ENCODE measurements at regions not wholly inside any gene's neighbourhood (a gene's known extent, or its start where the extent isn't known, plus 50 kb on each side); places are given as distances from the start of the nearest gene placed in this dataset.

GRCh38 chr12:47305464-47305863, 225.7 kb upstream of the AMIGO2 start:
- Mint-ChIP-seq H3K4me3 (peak overlapping the region in 1 of 5 donors; percentile 22), H3K4me1 (peaks cover 18 to 19% of the 10 kb centered on the region in 2 donors), H3K27me3 (ENCODE audit: low read depth in 3 of 3) (peaks cover 0 to 7% (median 2%) of the 10 kb centered on the region in 3 donors), H3K27ac (peak overlapping the region in 1 of 6 donors; percentile 76), H3K9me3 (peaks cover 0 to 2% (median 0%) of the 10 kb centered on the region in 6 donors), H3K36me3 (no peaks in the 10 kb centered on the region)
- DNase-seq: no peak

- H3K27me3 Mint-ChIP-seq (ENCODE audit: low read depth in 3 of 3): peaks cover 0 to 7% (median 2%) of the 10 kb centered on the region in 3 donors
- H3K9me3 Mint-ChIP-seq: peaks cover 0 to 2% (median 0%) of the 10 kb centered on the region in 6 donors
- no peaks in the 10 kb centered on the region for H3K36me3 Mint-ChIP-seq
- peak overlapping the region in 1 of 6 donors; percentile 11 for H3K27ac Mint-ChIP-seq
- peaks cover 22 to 23% of the 10 kb centered on the region in 2 donors for H3K4me1 Mint-ChIP-seq
- H3K4me3 Mint-ChIP-seq: no peak overlapping the region
- DNase-seq: no peak
Observed at GRCh38 chr12:47303995-47304560, 224.3 kb upstream of the AMIGO2 start.

- Mint-ChIP-seq H3K9me3 (no peaks in the 10 kb centered on the region), H3K27me3 (ENCODE audit: low read depth in 3 of 3) (peaks cover 0 to 7% (median 2%) of the 10 kb centered on the region in 3 donors), H3K4me3 (no peak overlapping the region), H3K4me1 (peaks cover 30% of the 10 kb centered on the region in 2 donors), H3K36me3 (no peaks in the 10 kb centered on the region), H3K27ac (no peak overlapping the region)
- DNase-seq: no peak
Observed at GRCh38 chr12:47303207-47303606, 223.4 kb upstream of the AMIGO2 start.

- peaks cover 28 to 30% of the 10 kb centered on the region in 2 donors for H3K4me1 Mint-ChIP-seq
Observed at GRCh38 chr12:47302111-47302671, 222.4 kb upstream of the AMIGO2 start.

DNA sequence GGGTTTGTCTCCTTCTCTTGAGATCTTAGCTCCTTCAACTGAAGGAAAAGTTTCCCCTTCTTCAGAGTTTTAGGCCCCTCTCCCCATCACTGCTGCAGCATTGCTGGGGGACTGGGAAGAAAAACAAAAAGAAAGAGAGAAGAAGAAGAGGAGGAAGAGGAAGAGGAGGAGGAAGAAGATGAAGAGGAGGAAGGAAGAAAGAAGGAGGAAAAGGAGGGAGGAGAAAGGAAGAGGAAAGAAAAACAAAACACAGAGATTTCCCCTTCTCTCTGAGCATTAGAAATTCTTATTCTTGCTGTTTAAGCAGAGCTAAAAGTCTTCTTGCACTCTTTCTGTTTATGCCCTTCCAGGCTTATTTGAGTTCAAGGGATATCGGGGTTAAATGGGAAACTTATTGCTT, 219.8 kb upstream of the AMIGO2 start:
- Mint-ChIP-seq H3K4me1 (peaks cover 22 to 25% of the 10 kb centered on the region in 2 donors), H3K27ac (peak overlapping the region in 2 of 6 donors; percentile 26 to 68), H3K9me3 (no peaks in the 10 kb centered on the region), H3K36me3 (peaks cover 0 to 3% (median 0%) of the 10 kb centered on the region in 3 donors), H3K4me3 (no peak overlapping the region), H3K27me3 (ENCODE audit: low read depth in 3 of 3) (peaks cover 0 to 3% (median 0%) of the 10 kb centered on the region in 3 donors)
- no peak for DNase-seq

More at GRCh38 chr12:47302111-47302671, 222.4 kb upstream of the AMIGO2 start:
- peak overlapping the region in 1 of 6 donors; percentile 20 for H3K27ac Mint-ChIP-seq
- no peak for DNase-seq
- H3K4me3 Mint-ChIP-seq: no peak overlapping the region
- H3K27me3 Mint-ChIP-seq (ENCODE audit: low read depth in 3 of 3): peaks cover 0 to 4% (median 0%) of the 10 kb centered on the region in 3 donors
- no peaks in the 10 kb centered on the region for H3K9me3 Mint-ChIP-seq
- H3K36me3 Mint-ChIP-seq: peaks cover 0 to 3% (median 0%) of the 10 kb centered on the region in 3 donors

DNA sequence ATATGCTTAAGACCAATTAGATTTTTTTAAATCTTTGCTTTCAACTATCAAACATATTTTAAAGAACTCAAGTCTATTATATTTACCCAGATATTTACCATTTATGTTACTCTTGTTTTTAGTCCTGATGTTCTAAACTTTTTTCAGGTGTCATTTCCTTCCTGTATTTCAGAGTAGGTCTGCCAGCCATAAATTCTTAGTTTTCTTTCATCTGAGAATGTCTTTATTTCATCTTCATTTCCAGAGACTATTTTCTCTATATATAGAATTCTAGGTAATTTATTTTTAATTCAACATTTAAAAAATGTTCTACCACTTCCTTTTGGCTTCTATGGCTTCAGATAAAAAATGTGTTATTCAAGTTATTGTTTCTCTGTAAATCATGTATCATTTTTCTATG, 218.2 kb upstream of the AMIGO2 start:
- Mint-ChIP-seq H3K27me3 (ENCODE audit: low read depth in 3 of 3) (peaks cover 0 to 3% (median 0%) of the 10 kb centered on the region in 3 donors), H3K36me3 (peaks cover 0 to 3% (median 0%) of the 10 kb centered on the region in 3 donors), H3K27ac (peak overlapping the region in 4 of 6 donors; percentile 27 to 77 (median 57)), H3K9me3 (no peaks in the 10 kb centered on the region), H3K4me1 (peaks cover 22 to 25% of the 10 kb centered on the region in 2 donors), H3K4me3 (peak overlapping the region; percentile 14 to 56 (median 49))
- no peak for DNase-seq

- peaks cover 0 to 3% (median 0%) of the 10 kb centered on the region in 3 donors for H3K36me3 Mint-ChIP-seq
- no peaks in the 10 kb centered on the region for H3K9me3 Mint-ChIP-seq
- no peak for DNase-seq
- H3K27me3 Mint-ChIP-seq (ENCODE audit: low read depth in 3 of 3): peaks cover 0 to 3% (median 0%) of the 10 kb centered on the region in 3 donors
- peaks cover 22 to 25% of the 10 kb centered on the region in 2 donors for H3K4me1 Mint-ChIP-seq
- no peak overlapping the region for H3K27ac Mint-ChIP-seq
- no peak overlapping the region for H3K4me3 Mint-ChIP-seq
Observed at GRCh38 chr12:47296828-47297227, 217.1 kb upstream of the AMIGO2 start.

DNA sequence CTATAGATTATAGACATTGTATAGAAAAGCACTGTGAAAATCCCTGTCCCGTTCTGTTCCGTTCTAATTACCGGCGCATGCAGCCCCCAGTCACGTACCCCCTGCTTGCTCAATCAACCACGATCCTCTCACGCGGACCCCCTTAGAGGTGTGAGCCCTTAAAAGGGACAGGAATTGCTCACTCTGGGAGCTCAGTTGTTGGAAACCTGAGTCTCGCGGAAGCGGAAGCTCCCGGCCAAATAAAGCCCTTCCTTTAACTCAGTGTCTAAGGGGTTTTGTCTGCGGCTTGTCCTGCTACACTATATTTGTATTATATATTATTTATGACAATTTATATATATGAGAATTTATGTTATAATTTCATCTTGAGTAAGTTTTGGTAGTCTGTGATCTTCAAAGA, 213.6 kb upstream of the AMIGO2 start:
- Mint-ChIP-seq H3K36me3 (peaks cover 0 to 3% (median 0%) of the 10 kb centered on the region in 3 donors), H3K27ac (no peak overlapping the region), H3K27me3 (ENCODE audit: low read depth in 3 of 3) (no peaks in the 10 kb centered on the region), H3K4me3 (no peak overlapping the region), H3K9me3 (peaks cover 0 to 2% (median 0%) of the 10 kb centered on the region in 6 donors), H3K4me1 (peaks cover 10 to 15% of the 10 kb centered on the region in 2 donors)
- DNase-seq: no peak

DNA sequence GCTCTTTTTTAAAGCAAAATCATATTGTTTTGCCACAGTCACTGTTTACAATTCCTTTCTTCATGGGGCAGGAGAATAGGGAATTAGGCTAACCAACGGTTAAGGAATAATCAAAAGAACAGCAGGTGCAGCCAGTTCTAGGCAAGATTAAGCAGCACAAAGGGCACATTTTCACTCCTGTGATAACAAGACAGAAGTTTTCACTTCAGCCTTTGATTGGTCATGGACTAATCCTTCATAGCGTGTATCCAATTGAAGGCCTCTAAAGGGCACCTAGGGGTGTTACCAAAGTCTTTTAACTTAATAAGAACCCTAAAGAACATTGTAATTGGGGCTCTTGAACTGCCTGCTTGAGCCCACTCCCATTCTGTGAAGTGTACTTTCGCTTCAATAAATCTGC, 206.9 kb upstream of the AMIGO2 start:
- peak overlapping the region in 2 of 6 donors; percentile 23 to 32 for H3K27ac Mint-ChIP-seq
- peaks cover 0 to 2% (median 0%) of the 10 kb centered on the region in 3 donors for H3K27me3 Mint-ChIP-seq (ENCODE audit: low read depth in 3 of 3)
- H3K36me3 Mint-ChIP-seq: peaks cover 0 to 3% (median 0%) of the 10 kb centered on the region in 3 donors

More for the DNA sequence above, 206.9 kb upstream of the AMIGO2 start:
- no peak overlapping the region for H3K4me3 Mint-ChIP-seq
- DNase-seq: no peak
- H3K4me1 Mint-ChIP-seq: no peaks in the 10 kb centered on the region
- H3K9me3 Mint-ChIP-seq: peaks cover 0 to 2% (median 0%) of the 10 kb centered on the region in 6 donors
